ENCODE measurements at regions not wholly inside any gene's neighbourhood (a gene's known extent, or its start where the extent isn't known, plus 50 kb on each side); places are given as distances from the start of the nearest gene placed in this dataset.

- FAIRE-seq (no peak), DNase-seq (ENCODE audit: insufficient read length, low spot score) (no peak)
Measured at GRCh38 chr5:125381290-125381689, 634.9 kb upstream of the ZNF608 start.

GRCh38 chr5:125384071-125384470 is 637.6 kb upstream of the ZNF608 start:
- DNase-seq (ENCODE audit: insufficient read length, low spot score) (no peak), FAIRE-seq (no peak)

- FAIRE-seq (no peak), DNase-seq (ENCODE audit: insufficient read length, low spot score) (no peak)
Measured at GRCh38 chr5:125390326-125390725, 643.9 kb upstream of the ZNF608 start.

DNA sequence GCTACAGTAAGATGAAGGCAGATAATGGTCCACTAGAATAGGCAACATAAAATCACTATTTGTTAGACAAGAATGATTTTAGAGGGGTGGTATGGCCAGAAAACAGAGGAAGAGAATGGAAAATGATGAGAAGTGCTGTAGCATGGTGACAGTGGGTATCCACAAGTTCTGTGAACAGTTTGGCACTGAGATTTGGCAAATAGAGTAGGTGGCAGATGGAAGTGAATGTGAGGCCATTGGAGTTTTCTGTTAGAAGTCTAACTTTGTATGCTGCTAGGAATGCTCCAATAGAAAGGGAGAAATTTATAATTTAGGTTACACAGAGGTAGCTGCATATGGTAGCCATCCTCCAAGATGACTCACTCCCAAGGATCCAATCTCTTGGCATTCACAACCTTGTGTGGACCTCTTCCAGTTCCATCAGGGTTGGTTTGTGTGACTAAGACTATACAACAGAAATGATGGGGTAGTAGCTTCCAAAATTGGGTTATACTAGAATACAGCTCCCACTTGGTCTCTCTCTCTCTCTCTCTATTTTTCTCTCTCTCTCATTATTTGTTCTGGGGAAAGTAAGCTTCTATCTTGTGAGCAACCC is 646.9 kb upstream of the ZNF608 start:
- DNase-seq (ENCODE audit: insufficient read length, low spot score) (no peak), FAIRE-seq (no peak)

DNA sequence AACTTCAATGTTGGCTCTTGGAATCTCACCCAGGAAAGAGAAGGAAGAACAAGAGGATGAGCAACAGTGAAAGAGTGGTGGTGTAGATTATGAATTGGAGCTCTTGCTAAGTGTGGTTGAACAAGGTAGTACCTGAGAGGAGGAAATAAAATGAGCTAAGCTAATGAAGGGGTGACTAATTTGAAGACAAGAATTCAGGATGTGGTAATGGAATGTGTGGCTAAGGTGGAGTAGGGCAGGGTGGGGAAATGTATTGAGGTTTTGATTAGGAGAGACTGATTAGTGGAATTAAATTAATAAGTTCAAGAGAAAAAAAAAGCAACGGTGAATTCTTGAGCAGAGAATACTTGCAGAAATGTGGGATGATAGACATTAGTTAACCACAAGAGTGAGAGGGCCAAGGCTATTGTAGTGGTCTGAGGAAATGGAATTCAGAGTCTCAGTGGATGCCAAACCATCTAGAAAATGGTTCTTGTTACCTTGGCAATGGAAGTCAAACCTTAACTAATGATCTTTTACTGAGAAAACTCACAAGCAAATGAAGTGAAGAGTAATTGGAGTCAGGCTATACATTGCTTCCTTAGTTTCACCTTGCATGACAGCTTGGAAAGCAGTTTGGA is 648.3 kb upstream of the ZNF608 start:
- DNase-seq (ENCODE audit: insufficient read length, low spot score) (no peak), FAIRE-seq (no peak)

- no peak for DNase-seq (ENCODE audit: insufficient read length, low spot score)
- no peak for FAIRE-seq
Measured at GRCh38 chr5:125396462-125396861, 650.0 kb upstream of the ZNF608 start.

DNA sequence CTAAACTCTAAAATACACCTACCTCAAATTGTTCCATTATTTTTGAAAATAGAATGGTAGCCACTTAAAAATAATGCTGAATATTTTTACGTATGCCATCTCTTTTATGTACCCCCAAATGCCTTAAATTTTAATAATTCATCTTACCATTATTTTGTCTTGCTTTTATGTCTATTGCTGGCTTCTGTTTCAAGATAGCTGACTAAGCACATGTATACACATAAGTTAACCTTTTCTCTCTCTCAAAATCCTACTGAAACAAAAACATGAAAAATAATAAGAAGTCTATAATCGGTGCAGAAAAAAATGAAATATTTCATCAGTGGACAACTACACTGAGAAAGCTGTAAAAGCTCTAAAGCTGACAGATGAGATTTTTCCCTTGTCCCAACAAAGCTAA is 652.0 kb upstream of the ZNF608 start:
- no peak for FAIRE-seq
- DNase-seq (ENCODE audit: insufficient read length, low spot score), result no peak

- no peak for DNase-seq (ENCODE audit: insufficient read length, low spot score)
- FAIRE-seq, result no peak
Measured at GRCh38 chr5:125399885-125400284, 653.4 kb upstream of the ZNF608 start.

DNA sequence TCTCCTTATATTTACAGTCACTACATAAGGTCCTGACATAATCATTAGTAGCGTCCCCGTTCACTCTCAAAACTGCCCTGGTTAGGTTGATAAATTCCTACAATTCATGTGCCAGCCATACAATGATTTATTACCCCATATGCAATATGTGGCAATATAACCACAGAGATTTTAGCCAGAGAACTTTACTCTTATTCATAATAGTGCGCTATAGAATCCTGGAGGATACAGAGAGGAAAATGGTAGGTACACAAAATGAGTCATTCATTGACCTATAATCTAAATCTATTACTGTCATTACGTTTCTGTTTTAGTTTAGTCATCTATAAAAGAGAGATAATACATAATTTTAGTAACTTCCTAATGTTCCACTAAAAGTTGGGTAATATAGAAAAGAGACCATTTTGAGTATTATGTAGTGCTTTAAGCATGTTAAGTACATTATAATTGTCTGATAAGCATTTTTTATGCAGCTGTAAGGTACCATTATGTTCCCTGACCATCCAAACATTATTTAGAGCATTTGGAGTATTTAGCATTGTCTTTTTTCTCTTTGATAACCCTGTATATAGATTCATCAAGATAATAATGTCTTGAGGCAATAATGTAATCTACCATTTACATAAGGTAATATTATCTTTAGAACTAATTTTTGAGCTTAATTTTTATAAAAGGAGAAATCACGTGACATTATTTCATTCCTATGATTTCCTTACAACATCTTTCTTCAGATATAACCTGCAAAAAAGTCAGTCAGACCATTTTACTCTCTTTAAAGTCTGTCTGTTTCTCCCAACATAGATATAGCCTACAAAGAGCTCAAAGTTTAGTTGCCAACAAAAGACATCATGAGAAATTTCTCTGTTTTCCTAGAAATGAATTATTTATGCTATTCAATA is 655.5 kb upstream of the ZNF608 start:
- DNase-seq (ENCODE audit: insufficient read length, low spot score) (peak; percentile 22), FAIRE-seq (no peak)

DNA sequence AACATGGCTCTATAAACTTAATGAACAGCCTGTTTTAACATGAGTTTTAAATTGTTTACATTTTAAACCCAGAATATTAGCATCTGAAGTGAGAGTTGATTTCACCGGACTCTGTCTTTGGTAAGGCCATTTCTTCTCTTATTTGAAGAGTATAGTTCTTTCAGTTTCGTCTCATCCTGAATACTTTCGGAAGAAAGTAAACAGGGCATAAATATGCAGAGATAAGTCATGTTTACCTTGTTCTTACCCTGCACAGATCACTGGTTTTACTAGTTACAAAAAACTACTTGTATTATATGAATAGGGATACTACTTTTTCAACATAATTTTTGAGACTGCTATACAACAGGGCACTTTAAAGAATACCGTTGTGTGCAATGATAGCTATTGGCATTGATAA is 656.3 kb upstream of the ZNF608 start:
- FAIRE-seq (no peak), DNase-seq (ENCODE audit: insufficient read length, low spot score) (no peak)

- FAIRE-seq (no peak), DNase-seq (ENCODE audit: insufficient read length, low spot score) (no peak)
Measured at GRCh38 chr5:125404056-125404455, 657.6 kb upstream of the ZNF608 start.

- FAIRE-seq (peak; percentile 82), DNase-seq (ENCODE audit: insufficient read length, low spot score) (peak; percentile 57)
Measured at GRCh38 chr5:125408448-125409233, 662.2 kb upstream of the ZNF608 start.

DNA sequence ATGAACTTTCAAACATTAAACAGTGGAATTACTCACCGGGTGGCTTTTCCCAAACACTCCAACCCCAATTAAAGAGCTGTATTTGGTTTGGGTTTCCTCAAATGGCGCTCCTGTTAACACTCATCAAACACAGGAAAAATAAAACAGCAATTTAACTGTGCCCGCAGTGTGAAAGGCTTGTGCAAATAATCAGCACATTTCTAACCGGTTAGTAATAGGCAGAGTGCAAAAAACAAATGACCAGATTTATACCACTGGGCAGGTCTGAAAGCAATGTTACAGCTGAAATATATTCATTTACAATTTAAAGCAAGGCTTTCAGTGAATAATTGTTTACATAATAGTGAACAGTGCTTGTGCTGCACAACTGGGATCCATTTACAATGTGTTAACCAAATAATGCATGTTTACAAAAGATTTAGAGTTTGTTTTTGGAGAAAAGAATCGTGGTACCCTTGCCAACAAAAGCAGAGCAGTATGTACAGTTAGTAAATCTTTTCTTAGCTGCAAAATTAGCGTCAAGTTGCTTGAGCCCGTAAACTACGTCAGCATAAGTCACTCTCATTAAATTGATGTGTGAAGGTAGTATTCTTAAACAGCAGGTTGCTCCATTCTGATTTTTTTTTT is 662.9 kb upstream of the ZNF608 start:
- DNase-seq (ENCODE audit: insufficient read length, low spot score) (no peak), FAIRE-seq (no peak)

GRCh38 chr5:125409861-125410536 is 663.6 kb upstream of the ZNF608 start:
- FAIRE-seq, result no peak
- DNase-seq (ENCODE audit: insufficient read length, low spot score), result no peak

DNA sequence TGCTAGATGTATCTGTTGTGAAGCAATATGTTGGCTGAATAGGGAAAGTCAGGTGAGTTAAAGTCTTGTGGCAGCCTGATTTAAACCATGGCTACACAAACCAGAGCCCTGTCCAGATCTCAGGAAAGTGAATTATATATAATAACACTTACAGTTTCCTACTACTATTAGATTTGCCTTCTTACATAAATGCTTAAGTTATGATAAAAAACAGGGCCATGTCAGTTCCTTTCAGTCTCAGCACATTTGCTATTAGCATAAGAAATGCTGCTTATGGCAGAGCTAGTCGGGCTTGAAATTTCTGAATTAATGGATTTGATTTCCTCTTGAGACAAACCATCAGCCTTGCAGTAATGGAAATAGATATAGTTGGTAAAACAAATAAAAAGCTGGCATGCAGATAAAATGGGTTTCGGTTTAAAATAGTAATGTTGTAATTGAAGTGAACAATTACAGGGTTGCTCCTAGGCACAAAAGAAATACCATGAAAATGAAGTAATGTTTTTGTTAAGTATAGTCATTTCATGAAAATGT is 664.2 kb upstream of the ZNF608 start:
- FAIRE-seq (no peak), DNase-seq (ENCODE audit: insufficient read length, low spot score) (peak; percentile 10)

GRCh38 chr5:125411071-125411743 is 664.8 kb upstream of the ZNF608 start:
- DNase-seq (ENCODE audit: insufficient read length, low spot score) (peak; percentile 9), FAIRE-seq (no peak)

- no peak for DNase-seq (ENCODE audit: insufficient read length, low spot score)
Measured at GRCh38 chr5:125411744-125412560, 665.5 kb upstream of the ZNF608 start.

More at GRCh38 chr5:125411744-125412560, 665.5 kb upstream of the ZNF608 start:
- FAIRE-seq, result peak; percentile 20
